Testis (tissue), 2 donors: ENCODE measurements at regions not wholly inside any gene's neighbourhood (a gene's known extent, or its start where the extent isn't known, plus 50 kb on each side); places are given as distances from the start of the nearest gene placed in this dataset.

Experiments
- CTCF ChIP-seq, 3 experiments: fragments of 450-650 bp in 2 of 3; fragments of 200-600 bp in 1 of 3; sonication (generic) in 1 of 3; IDR thresholded peaks; one replicate each; pipeline ENCODE4 v1.5.1; 2016 to 2019; ENCODE audit warnings: antibody characterized with exemption in 3 of 3, mild to moderate bottlenecking in 2 of 3, moderate library complexity in 1 of 3
- POLR2A ChIP-seq: fragments of 450-650 bp; IDR thresholded peaks from one replicate; pipeline ENCODE4 v1.6.1; 2017; ENCODE audit warnings: antibody characterized with exemption, mild to moderate bottlenecking, moderate library complexity

GRCh38 chr22:35138521-35138920 lies 72.6 kb downstream of the ISX start:
- TF ChIP-seq POLR2A (no peak), CTCF (IDR thresholded peaks at IDR 0.05) (no peak)
